Esophagus squamous epithelium (tissue), 5 donors: ENCODE measurements at regions not wholly inside any gene's neighbourhood (a gene's known extent, or its start where the extent isn't known, plus 50 kb on each side); places are given as distances from the start of the nearest gene placed in this dataset.

ENCODE experiments used
- DNase-seq: peaks from one replicate; lab custom pipeline; 2025; lab: John Stamatoyannopoulos, UW
- H3K27ac ChIP-seq, 4 donors: fragments of 200-600 bp; sonication (generic); one replicate each; pipeline ENCODE4 v1.5.1; 2016 to 2019; ENCODE audit warnings: mild to moderate bottlenecking in 1 of 4
- H3K27me3 ChIP-seq, 4 donors: fragments of 200-600 bp; sonication (generic); 1 replicate in 3 of 4; 2 replicates in 1 of 4; pipeline versions ENCODE4 v1.5.1 to v1.6.0; 2017 to 2021; ENCODE audit warnings: antibody characterized with exemption in 1 of 4
- H3K36me3 ChIP-seq, 3 donors: fragments of 200-600 bp; sonication (generic); one replicate each; pipeline ENCODE4 v1.5.1; 2016 to 2019
- H3K4me1 ChIP-seq, 3 donors: fragments of 200-600 bp; sonication (generic); one replicate each; pipeline ENCODE4 v1.5.1; 2017 to 2019
- H3K4me3 ChIP-seq, 4 donors: fragments of 200-600 bp; sonication (generic); 1 replicate in 3 of 4; 2 replicates in 1 of 4; pipeline ENCODE4 v1.5.1; 2016 to 2019; ENCODE audit warnings: mild to moderate bottlenecking in 2 of 4, moderate library complexity in 1 of 4
- H3K9me3 ChIP-seq, 3 donors: fragments of 200-600 bp; sonication (generic); one replicate each; pipeline ENCODE4 v1.5.1; 2016 to 2019
- POLR2A ChIP-seq, 4 donors: fragments of 450-650 bp; IDR thresholded peaks; one replicate each; pipeline ENCODE4 v1.6.1; 2017; ENCODE audit warnings: antibody characterized with exemption in 4 of 4, mild to moderate bottlenecking in 4 of 4, moderate library complexity in 3 of 4
- WGBS, 2 donors: methylation state at CpG; one replicate each; pipeline ENCODE4 v1.1.5; 2018; 5-methylcytosine and 5-hydroxymethylcytosine counted together
- intact Hi-C: fragments of 100-400 bp; cut with DNase I; formaldehyde crosslinking; loops from one replicate; pipeline ENCODE4 v1.15.0; 2022
- TF ChIP-seq, protein P1 (sequence below), 6 experiments: fragments of 450-650 bp in 4 of 6; fragments of 200-600 bp in 2 of 6; sonication (generic) in 2 of 6; IDR thresholded peaks; one replicate each; pipeline ENCODE4 v1.5.1; 2016 to 2019; ENCODE audit warnings: antibody characterized with exemption in 6 of 6, mild to moderate bottlenecking in 4 of 6, moderate library complexity in 4 of 6
- donor health status: DM: yes; HTN: yes; CAD: no.

DNA sequence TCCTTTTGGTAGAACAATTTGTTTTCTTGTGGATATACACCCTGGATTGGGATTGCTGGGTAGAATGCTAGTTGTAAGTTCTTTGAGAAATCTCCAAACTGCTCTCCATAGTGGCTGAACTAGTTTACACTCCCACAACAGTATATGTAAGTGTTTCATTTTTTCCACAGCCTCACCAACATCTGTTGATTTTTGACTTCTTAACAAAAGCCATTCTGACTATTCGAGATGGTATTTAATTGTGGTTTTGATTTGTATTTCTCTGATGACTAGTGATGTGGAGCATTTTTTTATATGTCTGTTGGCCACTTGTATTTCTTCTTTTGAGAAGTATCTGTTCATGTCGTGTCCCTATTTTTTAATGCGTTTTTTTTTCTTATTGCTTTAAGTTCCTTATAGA, 444.1 kb downstream of the CBLN4 start:
- no peak for DNase-seq
- WGBS, 2 donors: 56 to 69% methylated on average over 3 of the region's 3 CpGs
- no peak overlapping the region for H3K27ac ChIP-seq
- TF ChIP-seq, protein P1, sequence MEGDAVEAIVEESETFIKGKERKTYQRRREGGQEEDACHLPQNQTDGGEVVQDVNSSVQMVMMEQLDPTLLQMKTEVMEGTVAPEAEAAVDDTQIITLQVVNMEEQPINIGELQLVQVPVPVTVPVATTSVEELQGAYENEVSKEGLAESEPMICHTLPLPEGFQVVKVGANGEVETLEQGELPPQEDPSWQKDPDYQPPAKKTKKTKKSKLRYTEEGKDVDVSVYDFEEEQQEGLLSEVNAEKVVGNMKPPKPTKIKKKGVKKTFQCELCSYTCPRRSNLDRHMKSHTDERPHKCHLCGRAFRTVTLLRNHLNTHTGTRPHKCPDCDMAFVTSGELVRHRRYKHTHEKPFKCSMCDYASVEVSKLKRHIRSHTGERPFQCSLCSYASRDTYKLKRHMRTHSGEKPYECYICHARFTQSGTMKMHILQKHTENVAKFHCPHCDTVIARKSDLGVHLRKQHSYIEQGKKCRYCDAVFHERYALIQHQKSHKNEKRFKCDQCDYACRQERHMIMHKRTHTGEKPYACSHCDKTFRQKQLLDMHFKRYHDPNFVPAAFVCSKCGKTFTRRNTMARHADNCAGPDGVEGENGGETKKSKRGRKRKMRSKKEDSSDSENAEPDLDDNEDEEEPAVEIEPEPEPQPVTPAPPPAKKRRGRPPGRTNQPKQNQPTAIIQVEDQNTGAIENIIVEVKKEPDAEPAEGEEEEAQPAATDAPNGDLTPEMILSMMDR (IDR thresholded peaks at IDR 0.05): no peak
- no peak for TF ChIP-seq POLR2A (IDR thresholded peaks at IDR 0.05)
- no peaks in the 10 kb centered on the region for H3K4me1 ChIP-seq
- H3K36me3 ChIP-seq: no peaks in the 10 kb centered on the region
- no peaks in the 10 kb centered on the region for H3K9me3 ChIP-seq
- no peaks in the 10 kb centered on the region for H3K27me3 ChIP-seq
- intact Hi-C loops: no loop called here
- H3K4me3 ChIP-seq: no peak overlapping the region

DNA sequence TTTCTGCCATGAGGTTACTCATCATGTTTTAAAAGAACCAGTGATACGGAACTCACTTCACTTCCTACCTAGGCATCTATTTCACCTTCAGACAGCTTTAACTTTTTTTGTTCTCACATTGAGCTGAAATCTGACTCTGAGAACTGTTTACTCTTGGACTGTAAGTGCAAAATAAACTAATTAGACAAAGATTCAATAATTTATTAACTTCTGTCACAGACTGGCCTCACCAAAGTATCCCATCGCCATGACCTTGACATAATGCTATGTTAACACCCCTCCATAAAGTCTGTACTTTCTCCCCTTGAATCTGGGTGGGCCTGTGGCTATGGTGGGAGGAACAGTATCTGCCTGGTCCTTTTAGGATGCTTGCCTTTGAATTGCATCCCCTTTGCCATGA, 448.1 kb downstream of the CBLN4 start:
- no peak overlapping the region for H3K4me3 ChIP-seq
- H3K36me3 ChIP-seq: no peaks in the 10 kb centered on the region
- 53 to 66% methylated on average over 2 of the region's 2 CpGs for WGBS, 2 donors
- no peaks in the 10 kb centered on the region for H3K9me3 ChIP-seq
- no peak for DNase-seq
- H3K4me1 ChIP-seq: no peaks in the 10 kb centered on the region
- no peaks in the 10 kb centered on the region for H3K27me3 ChIP-seq
- intact Hi-C loops: no loop called here
- TF ChIP-seq, protein P1 (IDR thresholded peaks at IDR 0.05): no peak
- TF ChIP-seq POLR2A (IDR thresholded peaks at IDR 0.05): no peak
- no peak overlapping the region for H3K27ac ChIP-seq

DNA sequence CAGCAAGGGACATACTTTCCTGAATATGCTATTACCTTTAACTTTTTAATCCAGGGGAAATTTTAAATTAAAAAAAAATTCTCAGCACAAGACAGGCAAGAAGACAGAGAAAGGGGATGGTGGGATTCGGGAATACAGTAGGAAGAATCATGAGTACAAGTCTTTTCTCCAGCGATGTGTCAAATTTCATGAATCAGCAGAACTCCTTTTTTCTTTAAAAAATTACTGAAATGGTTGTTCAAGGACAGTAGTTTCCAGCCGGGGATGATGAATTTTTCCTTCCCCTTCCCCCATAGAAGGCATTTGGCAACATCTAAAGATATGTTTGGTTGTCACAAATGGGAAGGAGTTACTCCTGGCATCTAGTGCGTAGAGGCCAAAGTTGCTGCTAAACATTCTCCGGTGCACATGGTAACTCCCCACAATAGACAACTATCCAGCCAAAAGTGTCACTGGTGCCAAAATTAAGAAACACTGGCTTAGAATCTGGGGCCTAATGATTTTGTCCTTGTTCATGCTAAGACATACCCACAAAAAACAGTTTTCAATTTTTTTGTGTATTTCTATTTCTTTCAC, 450.2 kb downstream of the CBLN4 start:
- H3K27me3 ChIP-seq: no peaks in the 10 kb centered on the region
- WGBS, 2 donors: 68 to 69% methylated on average over 5 of the region's 5 CpGs
- TF ChIP-seq POLR2A (IDR thresholded peaks at IDR 0.05): no peak
- TF ChIP-seq, protein P1 (IDR thresholded peaks at IDR 0.05): no peak
- H3K4me3 ChIP-seq: no peak overlapping the region
- no peaks in the 10 kb centered on the region for H3K9me3 ChIP-seq
- H3K27ac ChIP-seq: no peak overlapping the region
- H3K36me3 ChIP-seq: no peaks in the 10 kb centered on the region
- no peaks in the 10 kb centered on the region for H3K4me1 ChIP-seq
- intact Hi-C loops: no loop called here
- DNase-seq: no peak

DNA sequence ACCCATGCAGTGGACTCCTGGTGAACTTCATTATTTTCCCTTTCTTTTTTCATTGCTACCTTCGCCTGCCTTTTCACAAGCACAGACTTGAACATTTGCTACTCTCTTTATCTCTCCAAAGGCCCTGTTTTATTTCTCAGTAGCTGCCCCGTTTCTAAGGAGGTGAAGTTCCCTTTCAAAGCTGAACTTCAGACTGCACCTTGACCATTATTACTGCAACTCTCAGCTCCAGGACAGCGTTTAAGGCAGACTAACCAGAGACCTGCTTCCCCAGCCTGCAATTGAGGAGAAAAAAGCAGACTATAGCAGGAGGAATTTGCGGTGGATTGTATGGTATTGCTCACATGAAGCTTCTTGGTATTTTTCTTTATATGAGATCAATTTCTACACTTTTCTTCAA, 460.7 kb downstream of the CBLN4 start:
- 44 to 53% methylated on average over 4 of the region's 4 CpGs for WGBS, 2 donors
- TF ChIP-seq, protein P1 (IDR thresholded peaks at IDR 0.05): no peak
- no peak for TF ChIP-seq POLR2A (IDR thresholded peaks at IDR 0.05)

DNA sequence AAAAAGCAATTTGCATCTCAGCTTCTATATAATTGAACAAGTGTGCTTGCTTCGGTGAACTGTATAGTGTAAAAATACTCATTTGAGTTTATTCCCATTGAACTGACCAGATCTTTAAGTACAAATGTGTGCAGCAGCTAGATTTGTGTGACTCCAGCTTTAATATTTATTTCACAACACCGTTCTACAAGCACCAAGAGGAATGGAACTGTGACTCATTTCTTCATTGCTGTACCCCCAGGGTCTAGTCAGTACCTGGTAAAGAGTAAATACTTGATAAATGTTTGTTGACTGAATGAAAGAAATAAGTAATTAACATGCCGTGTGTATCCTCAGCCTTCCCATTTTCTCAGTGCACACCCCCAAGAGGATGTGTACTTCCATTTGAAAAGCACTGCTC, 464.8 kb downstream of the CBLN4 start:
- Histone ChIP-seq H3K27me3 (no peaks in the 10 kb centered on the region), H3K36me3 (no peaks in the 10 kb centered on the region), H3K4me1 (no peaks in the 10 kb centered on the region), H3K4me3 (no peak overlapping the region), H3K27ac (no peak overlapping the region), H3K9me3 (no peaks in the 10 kb centered on the region)
- 37 to 38% methylated on average over 3 of the region's 3 CpGs for WGBS, 2 donors
- no peak for DNase-seq
- TF ChIP-seq, protein P1 (IDR thresholded peaks at IDR 0.05): no peak
- TF ChIP-seq POLR2A (IDR thresholded peaks at IDR 0.05): no peak
- intact Hi-C loops: no loop called here

More for the DNA sequence above, 460.7 kb downstream of the CBLN4 start:
- no peak for DNase-seq
- H3K27ac ChIP-seq: no peak overlapping the region
- no peak overlapping the region for H3K4me3 ChIP-seq
- no peaks in the 10 kb centered on the region for H3K27me3 ChIP-seq
- H3K9me3 ChIP-seq: no peaks in the 10 kb centered on the region
- intact Hi-C loops: no loop called here
- no peaks in the 10 kb centered on the region for H3K4me1 ChIP-seq
- no peaks in the 10 kb centered on the region for H3K36me3 ChIP-seq
